ENCODE measurements at regions not wholly inside any gene's neighbourhood (a gene's known extent, or its start where the extent isn't known, plus 50 kb on each side); places are given as distances from the start of the nearest gene placed in this dataset.
A peak's percentile ranks its signal among the peaks of the same experiment; 100 is the strongest.

- H3K4me3 ChIP-seq, result no peak overlapping the region
- WGBS, result 20% methylated on average over 8 of the region's 8 CpGs
- peak; percentile 89 for DNase-seq (ENCODE audit: extremely low spot score)
- peaks cover 0 to 20% (median 18%) of the 10 kb centered on the region in 4 donors for H3K4me1 ChIP-seq
- H3K27me3 ChIP-seq, result no peaks in the 10 kb centered on the region
- H3K9me3 ChIP-seq, result no peaks in the 10 kb centered on the region
- intact Hi-C loops (cut with DNase I), result no loop called here
- no peak overlapping the region for H3K27ac ChIP-seq (replicated peaks in 1 of 4)
- no peaks in the 10 kb centered on the region for H3K36me3 ChIP-seq
- TF ChIP-seq POLR2AphosphoS5 (IDR thresholded peaks at IDR 0.05) (no peak), POLR2A (IDR thresholded peaks at IDR 0.05; ENCODE audit: low read depth) (no peak), EP300 (IDR thresholded peaks at IDR 0.05) (no peak)
- TF ChIP-seq, protein P1, sequence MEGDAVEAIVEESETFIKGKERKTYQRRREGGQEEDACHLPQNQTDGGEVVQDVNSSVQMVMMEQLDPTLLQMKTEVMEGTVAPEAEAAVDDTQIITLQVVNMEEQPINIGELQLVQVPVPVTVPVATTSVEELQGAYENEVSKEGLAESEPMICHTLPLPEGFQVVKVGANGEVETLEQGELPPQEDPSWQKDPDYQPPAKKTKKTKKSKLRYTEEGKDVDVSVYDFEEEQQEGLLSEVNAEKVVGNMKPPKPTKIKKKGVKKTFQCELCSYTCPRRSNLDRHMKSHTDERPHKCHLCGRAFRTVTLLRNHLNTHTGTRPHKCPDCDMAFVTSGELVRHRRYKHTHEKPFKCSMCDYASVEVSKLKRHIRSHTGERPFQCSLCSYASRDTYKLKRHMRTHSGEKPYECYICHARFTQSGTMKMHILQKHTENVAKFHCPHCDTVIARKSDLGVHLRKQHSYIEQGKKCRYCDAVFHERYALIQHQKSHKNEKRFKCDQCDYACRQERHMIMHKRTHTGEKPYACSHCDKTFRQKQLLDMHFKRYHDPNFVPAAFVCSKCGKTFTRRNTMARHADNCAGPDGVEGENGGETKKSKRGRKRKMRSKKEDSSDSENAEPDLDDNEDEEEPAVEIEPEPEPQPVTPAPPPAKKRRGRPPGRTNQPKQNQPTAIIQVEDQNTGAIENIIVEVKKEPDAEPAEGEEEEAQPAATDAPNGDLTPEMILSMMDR (IDR thresholded peaks at IDR 0.05), result no peak
These were observed 143.5 kb downstream of the SLC30A10 start for GRCh38 chr1:219784660-219785381.

- Histone ChIP-seq H3K4me3 (no peak overlapping the region), H3K36me3 (no peaks in the 10 kb centered on the region), H3K9me3 (no peaks in the 10 kb centered on the region), H3K27ac (replicated peaks in 1 of 4) (no peak overlapping the region), H3K27me3 (no peaks in the 10 kb centered on the region), H3K4me1 (peaks cover 0 to 20% (median 18%) of the 10 kb centered on the region in 4 donors)
- intact Hi-C loops (cut with DNase I), result no loop called here
- TF ChIP-seq POLR2A (IDR thresholded peaks at IDR 0.05; ENCODE audit: low read depth) (no peak), POLR2AphosphoS5 (IDR thresholded peaks at IDR 0.05) (no peak)
- TF ChIP-seq, protein P1 (IDR thresholded peaks at IDR 0.05), result no peak
- DNase-seq (ENCODE audit: extremely low spot score), result peak; percentile 78
- 80% methylated on average over 2 of the region's 2 CpGs for WGBS
These were observed 144.6 kb downstream of the SLC30A10 start for GRCh38 chr1:219783605-219784235.

- TF ChIP-seq, protein P1 (IDR thresholded peaks at IDR 0.05), result no peak
- TF ChIP-seq POLR2AphosphoS5 (IDR thresholded peaks at IDR 0.05), result no peak
- no peak for TF ChIP-seq EP300 (IDR thresholded peaks at IDR 0.05)
- TF ChIP-seq POLR2A (IDR thresholded peaks at IDR 0.05; ENCODE audit: low read depth), result no peak
- H3K36me3 ChIP-seq, result no peaks in the 10 kb centered on the region
- H3K4me3 ChIP-seq, result no peak overlapping the region
- intact Hi-C loops (cut with DNase I), result no loop called here
- no peak overlapping the region for H3K27ac ChIP-seq (replicated peaks in 1 of 4)
- no peaks in the 10 kb centered on the region for H3K27me3 ChIP-seq
- 71% methylated on average over 3 of the region's 3 CpGs for WGBS
- H3K9me3 ChIP-seq, result no peaks in the 10 kb centered on the region
- peaks cover 0 to 20% (median 18%) of the 10 kb centered on the region in 4 donors for H3K4me1 ChIP-seq
- no peak for DNase-seq (ENCODE audit: extremely low spot score)
These were observed 145.4 kb downstream of the SLC30A10 start for GRCh38 chr1:219782929-219783328.

DNA sequence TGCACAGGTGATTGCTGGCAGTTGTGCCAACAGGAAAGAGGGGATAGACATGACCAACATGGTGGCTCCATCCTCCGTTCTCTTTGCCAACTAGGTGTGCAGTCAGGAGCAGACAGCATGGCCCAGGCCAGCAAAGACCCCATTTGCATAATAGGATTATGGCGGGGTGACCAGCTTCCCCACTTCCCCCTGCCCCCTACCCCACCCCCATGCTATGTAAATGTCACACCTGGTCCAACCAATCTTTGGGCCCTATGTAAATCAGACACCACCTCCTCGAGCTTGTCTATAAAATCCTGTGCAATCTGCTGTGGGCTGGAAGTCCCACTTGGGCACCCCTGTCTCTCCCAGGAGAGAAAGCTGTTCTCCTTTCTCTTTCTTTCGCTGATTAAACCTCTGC is 146.0 kb downstream of the SLC30A10 start:
- TF ChIP-seq POLR2A (IDR thresholded peaks at IDR 0.05; ENCODE audit: low read depth) (no peak), POLR2AphosphoS5 (IDR thresholded peaks at IDR 0.05) (no peak), EP300 (IDR thresholded peaks at IDR 0.05) (no peak)
- TF ChIP-seq, protein P1 (IDR thresholded peaks at IDR 0.05), result no peak
- intact Hi-C loops (cut with DNase I), result no loop called here
- Histone ChIP-seq H3K27ac (replicated peaks in 1 of 4) (no peak overlapping the region), H3K27me3 (no peaks in the 10 kb centered on the region), H3K4me3 (no peak overlapping the region), H3K4me1 (peaks cover 0 to 20% (median 18%) of the 10 kb centered on the region in 4 donors), H3K9me3 (no peaks in the 10 kb centered on the region), H3K36me3 (no peaks in the 10 kb centered on the region)
- whole genome bisulfite sequencing, result 65% methylated on average over 3 of the region's 4 CpGs
- peak; percentile 77 for DNase-seq (ENCODE audit: extremely low spot score)

Data from esophagus muscularis mucosa (tissue), 4 donors.